Right lobe of liver (tissue), 4 donors: ENCODE measurements at regions not wholly inside any gene's neighbourhood (a gene's known extent, or its start where the extent isn't known, plus 50 kb on each side); places are given as distances from the start of the nearest gene placed in this dataset.

ENCODE experiments used
- CTCF ChIP-seq, 4 donors: fragments of 200-600 bp in 3 of 4; fragments of 450-650 bp in 1 of 4; IDR thresholded peaks; one replicate each; pipeline versions ENCODE4 v1.5.1 to v1.8.0; 2016 to 2022; ENCODE audit warnings: antibody characterized with exemption in 4 of 4, mild to moderate bottlenecking in 2 of 4
- POLR2A ChIP-seq: fragments of 450-650 bp; IDR thresholded peaks from one replicate; pipeline ENCODE4 v1.6.1; 2017; ENCODE audit warnings: antibody characterized with exemption, mild to moderate bottlenecking
- donor health status: DM: no; HTN: no; CAD: no.
- donor health status: DM: no; HTN: no; CAD: no.
- donor health status: DM: no; HTN: yes; CAD: no.

DNA sequence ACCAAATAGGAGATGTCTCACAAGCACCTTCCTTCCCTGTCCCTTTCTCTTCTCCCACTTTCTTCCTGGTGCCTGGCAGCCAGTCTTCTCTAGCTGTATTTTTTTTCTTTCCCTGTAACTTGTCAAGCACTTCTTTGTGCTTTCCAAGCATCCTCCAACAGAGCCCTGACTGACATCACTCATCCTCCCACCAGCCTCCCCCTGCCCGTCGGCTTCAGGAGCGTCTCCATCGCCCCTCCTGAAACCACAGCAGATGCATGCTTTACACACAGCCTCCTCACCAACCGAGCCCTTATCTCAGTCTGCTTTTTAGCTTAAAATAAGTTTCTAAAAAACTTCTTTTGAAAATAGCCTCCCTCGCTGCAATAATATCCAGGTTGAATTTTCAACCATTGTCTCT, 268.7 kb upstream of the CDH5 start:
- TF ChIP-seq CTCF (IDR thresholded peaks at IDR 0.05) (no peak), POLR2A (no peak)
